GM12878 (cell line): ENCODE measurements at regions not wholly inside any gene's neighbourhood (a gene's known extent, or its start where the extent isn't known, plus 50 kb on each side); places are given as distances from the start of the nearest gene placed in this dataset.

Source experiments
- ATAC-seq: fragments of 200-7000 bp; cut with Tn5 transposase; 3 replicates; pipeline ENCODE4 v1.9.1; 2020; ENCODE audit warnings: mild to moderate bottlenecking, moderate library complexity
- BruUV-seq: library from RNA; stranded (reverse); fragments of 400-500 nt; replicated peaks from 2 replicates; lab custom pipeline; 2021; lab: Mats Ljungman, UMichigan
- CTCF ChIA-PET: fragments of 300-600 bp; sonication (Branson Sonifier 250); formaldehyde crosslinking; extraction: SDS; loops from one replicate; lab custom pipeline; 2021; ENCODE audit warnings: inconsistent platforms; lab: Yijun Ruan, JAX
- POLR2A ChIA-PET: fragments of 350-600 bp; formaldehyde crosslinking; extraction: SDS; loops from one replicate; lab custom pipeline; 2021; ENCODE audit warnings: inconsistent platforms; lab: Charles Lee
- RAD21 ChIA-PET: fragments of 300-600 bp; sonication (Branson Sonifier 250); formaldehyde crosslinking; loops from one replicate; lab custom pipeline; 2023; ENCODE audit warnings: antibody characterized with exemption; ENCODE audit not compliant: unreplicated experiment; lab: Charles Lee
- SMC1A ChIA-PET: fragments of 300-600 bp; sonication (Branson Sonifier 250); formaldehyde crosslinking; loops from one replicate; lab custom pipeline; 2023; ENCODE audit not compliant: unreplicated experiment, uncharacterized antibody; lab: Charles Lee
- DNase-seq: peaks from one replicate; pipeline ENCODE4 v3.0.0-alpha.2; 2011; ENCODE audit warnings: low read depth, low spot score
- FAIRE-seq: peaks from 3 replicates; lab custom pipeline; 2011; peaks lifted over from hg19 to GRCh38; lab: Jason Lieb, UNC
- H2AFZ ChIP-seq: 2 replicates; pipeline ENCODE4 v1.6.0; 2011; ENCODE audit warnings: low read depth, low read length, control low read depth; ENCODE audit not compliant: control insufficient read depth
- H3K27ac ChIP-seq: 2 replicates; pipeline ENCODE4 v1.5.1; 2011; ENCODE audit warnings: control low read depth; ENCODE audit not compliant: control insufficient read depth, insufficient read depth
- H3K27me3 ChIP-seq, 2 experiments: replicated peaks in 1 of 2; 2 replicates each; pipeline versions ENCODE4 v1.6.0 to v1.6.1; 2011; ENCODE audit warnings: low read length in 1 of 2; ENCODE audit not compliant: control insufficient read depth in 2 of 2, insufficient read depth in 2 of 2
- H3K36me3 ChIP-seq, 2 experiments: 2 replicates each; pipeline ENCODE4 v1.5.1; 2011; ENCODE audit warnings: low read length in 1 of 2; ENCODE audit not compliant: control insufficient read depth in 2 of 2, insufficient read depth in 2 of 2
- H3K4me1 ChIP-seq: 2 replicates; pipeline ENCODE4 v1.6.1; 2011; ENCODE audit warnings: mild to moderate bottlenecking, low read length, moderate library complexity, mixed read lengths; ENCODE audit not compliant: control insufficient read depth, insufficient read depth
- H3K4me2 ChIP-seq: 2 replicates; pipeline ENCODE4 v1.6.0; 2011; ENCODE audit warnings: control low read depth; ENCODE audit not compliant: control insufficient read depth, insufficient read depth
- H3K4me3 ChIP-seq: fragments of 200-600 bp; sonication (generic); 2 replicates; pipeline ENCODE4 v1.5.1; 2016
- H3K79me2 ChIP-seq: 2 replicates; pipeline ENCODE4 v1.6.0; 2011; ENCODE audit warnings: low read length; ENCODE audit not compliant: control insufficient read depth, insufficient read depth
- H3K9ac ChIP-seq: 2 replicates; pipeline ENCODE4 v1.8.0; 2011; ENCODE audit warnings: low read length, control low read depth, mixed read lengths; ENCODE audit not compliant: control insufficient read depth, insufficient read depth
- H3K9me3 ChIP-seq: replicated peaks from 3 replicates; pipeline ENCODE4 v1.5.1; 2011; ENCODE audit warnings: mild to moderate bottlenecking, low read length; ENCODE audit not compliant: control insufficient read depth, insufficient read depth
- H4K20me1 ChIP-seq: 2 replicates; pipeline ENCODE4 v1.6.0; 2011; ENCODE audit not compliant: control insufficient read depth, insufficient read depth
- BHLHE40 ChIP-seq, 2 experiments: fragments of 450-650 bp in 1 of 2; IDR thresholded peaks; 2 replicates each; pipeline ENCODE4 v1.6.1; 2011 to 2017; ENCODE audit warnings: low read depth in 2 of 2, borderline replicate concordance in 1 of 2, improper control_type of control experiment in 1 of 2, low read length in 1 of 2, mild to moderate bottlenecking in 1 of 2
- CBX3 ChIP-seq: fragments of 200-600 bp; sonication (generic); IDR thresholded peaks from 2 replicates; pipeline ENCODE4 v1.6.1; 2016; ENCODE audit warnings: low read depth, borderline replicate concordance
- CEBPB ChIP-seq, 2 experiments: fragments of 150-350 bp in 1 of 2; IDR thresholded peaks; 2 replicates each; pipeline ENCODE4 v1.6.1; 2012 to 2014; ENCODE audit warnings: low read depth in 2 of 2, low read length in 2 of 2, borderline replicate concordance in 1 of 2, inconsistent platforms in 1 of 2
- CHD1 ChIP-seq: IDR thresholded peaks from 2 replicates; pipeline ENCODE4 v1.6.1; 2012; ENCODE audit warnings: low read depth, low read length, improper control_type of control experiment
- EGR1 ChIP-seq, 2 experiments: IDR thresholded peaks; 1 replicate in 1 of 2; 2 replicates in 1 of 2; pipeline ENCODE4 v1.6.1; 2011 to 2012; ENCODE audit warnings: low read depth in 2 of 2, low read length in 2 of 2, borderline replicate concordance in 1 of 2, mild to moderate bottlenecking in 1 of 2, moderate library complexity in 1 of 2
- IRF4 ChIP-seq: IDR thresholded peaks from 2 replicates; pipeline ENCODE4 v1.6.1; 2011; ENCODE audit warnings: low read depth, low read length
- KDM1A ChIP-seq: fragments of 200-600 bp; sonication (generic); IDR thresholded peaks from 2 replicates; pipeline ENCODE4 v1.6.1; 2016; ENCODE audit warnings: borderline replicate concordance
- MAX ChIP-seq: IDR thresholded peaks from 2 replicates; pipeline ENCODE4 v1.6.1; 2012; ENCODE audit warnings: low read depth, low read length, improper control_type of control experiment
- MXI1 ChIP-seq: fragments of 150-350 bp; IDR thresholded peaks from 2 replicates; pipeline ENCODE4 v1.6.1; 2011; ENCODE audit warnings: low read depth, mild to moderate bottlenecking, inconsistent platforms, low read length, improper control_type of control experiment
- NBN ChIP-seq: fragments of 450-650 bp; IDR thresholded peaks from 2 replicates; pipeline ENCODE4 v1.6.1; 2016
- POLR2AphosphoS2 ChIP-seq: IDR thresholded peaks from 2 replicates; pipeline ENCODE4 v1.6.1; 2011; ENCODE audit warnings: low read depth, mild to moderate bottlenecking, low read length, improper control_type of control experiment, moderate library complexity
- POU2F2 ChIP-seq: IDR thresholded peaks from 3 replicates; pipeline ENCODE4 v1.6.1; 2011; ENCODE audit warnings: low read depth, mild to moderate bottlenecking, low read length, borderline replicate concordance
- ZSCAN29 ChIP-seq: fragments of 450-650 bp; IDR thresholded peaks from 2 replicates; pipeline ENCODE4 v1.6.1; 2017; ENCODE audit warnings: mild to moderate bottlenecking, moderate library complexity
- WGBS: methylation state at CpG from one replicate; pipeline ENCODE4 v1.1.6; 2016; ENCODE audit warnings: low lambda C conversion rate; ENCODE audit not compliant: insufficient replicate concordance, insufficient coverage; ENCODE audit errors: missing lambda C conversion rate; 5-methylcytosine and 5-hydroxymethylcytosine counted together
- in situ Hi-C: fragments of 300-500 bp; cut with MboI; formaldehyde crosslinking; loops from 9 replicates; pipeline ENCODE4 v1.14.3; 2018; ENCODE audit warnings: mixed read lengths
- intact Hi-C: fragments of 100-400 bp; cut with micrococcal nuclease; formaldehyde crosslinking; loops from one replicate; pipeline ENCODE4 v1.14.2; 2022; ENCODE audit not compliant: unreplicated experiment
- TF ChIP-seq, protein P1 (sequence below): fragments of 450-650 bp; IDR thresholded peaks from 2 replicates; pipeline ENCODE4 v1.6.1; 2017; ENCODE audit warnings: low read depth, mild to moderate bottlenecking, moderate library complexity
- TF ChIP-seq, protein P2 (sequence below): fragments of 450-650 bp; IDR thresholded peaks from 2 replicates; pipeline ENCODE4 v1.6.1; 2018; ENCODE audit warnings: mild to moderate bottlenecking, low read depth, moderate library complexity; ENCODE audit not compliant: partially characterized antibody
- TF ChIP-seq, protein P3 (sequence below): IDR thresholded peaks from 2 replicates; pipeline ENCODE4 v1.6.1; 2012; ENCODE audit warnings: mild to moderate bottlenecking, low read depth, low read length

- RAD21 ChIA-PET = no interaction called here
- no peaks in the 10 kb centered on the region for H4K20me1 ChIP-seq
- CTCF ChIA-PET = no interaction called here
- no peak overlapping the region for H2AFZ ChIP-seq
- DNase-seq = no peak
- no peak for ATAC-seq
- H3K4me2 ChIP-seq = no peak overlapping the region
- H3K27ac ChIP-seq = no peak overlapping the region
- no TSS peak for BruUV-seq
- H3K9ac ChIP-seq = no peak overlapping the region
- H3K4me1 ChIP-seq = no peaks in the 10 kb centered on the region
- in situ Hi-C loops = no loop called here
- H3K79me2 ChIP-seq = no peaks in the 10 kb centered on the region
- WGBS = 42% methylated on average over 4 of the region's 4 CpGs
- SMC1A ChIA-PET = no interaction called here
- TF ChIP-seq MAX = no peak
- no peak for TF ChIP-seq CBX3
- no peak for TF ChIP-seq POLR2AphosphoS2
- no peak for TF ChIP-seq IRF4
- no peak for TF ChIP-seq MXI1
- TF ChIP-seq EGR1 (IDR thresholded peaks at IDR 0.05; ENCODE audit: borderline replicate concordance in 1 of 2, low read depth in 2 of 2, low read length in 2 of 2) = no peak
- TF ChIP-seq, protein P1, sequence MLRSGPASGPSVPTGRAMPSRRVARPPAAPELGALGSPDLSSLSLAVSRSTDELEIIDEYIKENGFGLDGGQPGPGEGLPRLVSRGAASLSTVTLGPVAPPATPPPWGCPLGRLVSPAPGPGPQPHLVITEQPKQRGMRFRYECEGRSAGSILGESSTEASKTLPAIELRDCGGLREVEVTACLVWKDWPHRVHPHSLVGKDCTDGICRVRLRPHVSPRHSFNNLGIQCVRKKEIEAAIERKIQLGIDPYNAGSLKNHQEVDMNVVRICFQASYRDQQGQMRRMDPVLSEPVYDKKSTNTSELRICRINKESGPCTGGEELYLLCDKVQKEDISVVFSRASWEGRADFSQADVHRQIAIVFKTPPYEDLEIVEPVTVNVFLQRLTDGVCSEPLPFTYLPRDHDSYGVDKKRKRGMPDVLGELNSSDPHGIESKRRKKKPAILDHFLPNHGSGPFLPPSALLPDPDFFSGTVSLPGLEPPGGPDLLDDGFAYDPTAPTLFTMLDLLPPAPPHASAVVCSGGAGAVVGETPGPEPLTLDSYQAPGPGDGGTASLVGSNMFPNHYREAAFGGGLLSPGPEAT = no peak
- TF ChIP-seq POU2F2 = no peak
- TF ChIP-seq NBN = no peak
- TF ChIP-seq BHLHE40 (IDR thresholded peaks at IDR 0.05; ENCODE audit: borderline replicate concordance in 1 of 2, low read depth in 2 of 2, low read length in 1 of 2) = no peak
- TF ChIP-seq, protein P2, sequence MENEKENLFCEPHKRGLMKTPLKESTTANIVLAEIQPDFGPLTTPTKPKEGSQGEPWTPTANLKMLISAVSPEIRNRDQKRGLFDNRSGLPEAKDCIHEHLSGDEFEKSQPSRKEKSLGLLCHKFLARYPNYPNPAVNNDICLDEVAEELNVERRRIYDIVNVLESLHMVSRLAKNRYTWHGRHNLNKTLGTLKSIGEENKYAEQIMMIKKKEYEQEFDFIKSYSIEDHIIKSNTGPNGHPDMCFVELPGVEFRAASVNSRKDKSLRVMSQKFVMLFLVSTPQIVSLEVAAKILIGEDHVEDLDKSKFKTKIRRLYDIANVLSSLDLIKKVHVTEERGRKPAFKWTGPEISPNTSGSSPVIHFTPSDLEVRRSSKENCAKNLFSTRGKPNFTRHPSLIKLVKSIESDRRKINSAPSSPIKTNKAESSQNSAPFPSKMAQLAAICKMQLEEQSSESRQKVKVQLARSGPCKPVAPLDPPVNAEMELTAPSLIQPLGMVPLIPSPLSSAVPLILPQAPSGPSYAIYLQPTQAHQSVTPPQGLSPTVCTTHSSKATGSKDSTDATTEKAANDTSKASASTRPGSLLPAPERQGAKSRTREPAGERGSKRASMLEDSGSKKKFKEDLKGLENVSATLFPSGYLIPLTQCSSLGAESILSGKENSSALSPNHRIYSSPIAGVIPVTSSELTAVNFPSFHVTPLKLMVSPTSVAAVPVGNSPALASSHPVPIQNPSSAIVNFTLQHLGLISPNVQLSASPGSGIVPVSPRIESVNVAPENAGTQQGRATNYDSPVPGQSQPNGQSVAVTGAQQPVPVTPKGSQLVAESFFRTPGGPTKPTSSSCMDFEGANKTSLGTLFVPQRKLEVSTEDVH = no peak
- TF ChIP-seq, protein P3, sequence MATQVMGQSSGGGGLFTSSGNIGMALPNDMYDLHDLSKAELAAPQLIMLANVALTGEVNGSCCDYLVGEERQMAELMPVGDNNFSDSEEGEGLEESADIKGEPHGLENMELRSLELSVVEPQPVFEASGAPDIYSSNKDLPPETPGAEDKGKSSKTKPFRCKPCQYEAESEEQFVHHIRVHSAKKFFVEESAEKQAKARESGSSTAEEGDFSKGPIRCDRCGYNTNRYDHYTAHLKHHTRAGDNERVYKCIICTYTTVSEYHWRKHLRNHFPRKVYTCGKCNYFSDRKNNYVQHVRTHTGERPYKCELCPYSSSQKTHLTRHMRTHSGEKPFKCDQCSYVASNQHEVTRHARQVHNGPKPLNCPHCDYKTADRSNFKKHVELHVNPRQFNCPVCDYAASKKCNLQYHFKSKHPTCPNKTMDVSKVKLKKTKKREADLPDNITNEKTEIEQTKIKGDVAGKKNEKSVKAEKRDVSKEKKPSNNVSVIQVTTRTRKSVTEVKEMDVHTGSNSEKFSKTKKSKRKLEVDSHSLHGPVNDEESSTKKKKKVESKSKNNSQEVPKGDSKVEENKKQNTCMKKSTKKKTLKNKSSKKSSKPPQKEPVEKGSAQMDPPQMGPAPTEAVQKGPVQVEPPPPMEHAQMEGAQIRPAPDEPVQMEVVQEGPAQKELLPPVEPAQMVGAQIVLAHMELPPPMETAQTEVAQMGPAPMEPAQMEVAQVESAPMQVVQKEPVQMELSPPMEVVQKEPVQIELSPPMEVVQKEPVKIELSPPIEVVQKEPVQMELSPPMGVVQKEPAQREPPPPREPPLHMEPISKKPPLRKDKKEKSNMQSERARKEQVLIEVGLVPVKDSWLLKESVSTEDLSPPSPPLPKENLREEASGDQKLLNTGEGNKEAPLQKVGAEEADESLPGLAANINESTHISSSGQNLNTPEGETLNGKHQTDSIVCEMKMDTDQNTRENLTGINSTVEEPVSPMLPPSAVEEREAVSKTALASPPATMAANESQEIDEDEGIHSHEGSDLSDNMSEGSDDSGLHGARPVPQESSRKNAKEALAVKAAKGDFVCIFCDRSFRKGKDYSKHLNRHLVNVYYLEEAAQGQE = no peak
- no peak for TF ChIP-seq CEBPB (IDR thresholded peaks at IDR 0.05; ENCODE audit: borderline replicate concordance in 1 of 2, low read depth in 2 of 2, low read length in 2 of 2)
- TF ChIP-seq KDM1A = no peak
- TF ChIP-seq CHD1 = no peak
- no peak for TF ChIP-seq ZSCAN29
- intact Hi-C loops = no loop called here
- H3K36me3 ChIP-seq = no peaks in the 10 kb centered on the region
- no peaks in the 10 kb centered on the region for H3K9me3 ChIP-seq
- H3K4me3 ChIP-seq = no peak overlapping the region
- POLR2A ChIA-PET = no interaction called here
- FAIRE-seq = no peak
- H3K27me3 ChIP-seq = no peaks in the 10 kb centered on the region
Measured at GRCh38 chr9:78863531-78863930, 566.6 kb downstream of the PSAT1 start.
